Sigmoid colon (tissue), 4 donors: ENCODE measurements at regions not wholly inside any gene's neighbourhood (a gene's known extent, or its start where the extent isn't known, plus 50 kb on each side); places are given as distances from the start of the nearest gene placed in this dataset.

Experiments
- POLR2A ChIP-seq, 2 donors: fragments of 450-650 bp; IDR thresholded peaks; one replicate each; pipeline ENCODE4 v1.6.1; 2016; ENCODE audit warnings: antibody characterized with exemption in 2 of 2, mild to moderate bottlenecking in 2 of 2, moderate library complexity in 2 of 2
- POLR2AphosphoS5 ChIP-seq, 4 donors: sonication (generic); formaldehyde crosslinking; IDR thresholded peaks; one replicate each; pipeline ENCODE4 v1.6.1; 2017; ENCODE audit warnings: antibody characterized with exemption in 4 of 4
- TF ChIP-seq, protein P1 (sequence below), 4 experiments: fragments of 450-650 bp in 3 of 4; fragments of 200-600 bp in 1 of 4; IDR thresholded peaks; one replicate each; pipeline ENCODE4 v1.5.1; 2016 to 2019; ENCODE audit warnings: antibody characterized with exemption in 4 of 4, mild to moderate bottlenecking in 3 of 4, moderate library complexity in 2 of 4

DNA sequence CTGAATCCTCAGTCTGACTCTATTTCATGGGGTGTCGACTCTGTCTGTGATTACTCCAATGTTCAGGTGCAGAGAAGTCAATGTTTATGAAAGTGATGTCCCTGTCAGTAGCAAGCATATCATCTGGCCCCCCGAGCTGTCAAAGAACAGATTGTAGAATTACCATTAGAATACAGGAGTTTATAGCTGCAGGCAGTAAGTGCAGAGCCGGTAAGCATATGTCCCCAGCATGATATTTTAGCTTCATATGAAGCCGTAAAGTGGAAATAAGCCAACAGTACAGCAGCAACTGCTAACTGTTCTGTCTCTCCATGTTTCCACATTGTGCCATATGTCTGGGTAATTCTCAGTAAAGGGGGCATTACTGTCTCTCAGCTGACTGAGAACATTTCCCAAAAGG, 541.8 kb downstream of the SOX11 start:
- TF ChIP-seq, protein P1, sequence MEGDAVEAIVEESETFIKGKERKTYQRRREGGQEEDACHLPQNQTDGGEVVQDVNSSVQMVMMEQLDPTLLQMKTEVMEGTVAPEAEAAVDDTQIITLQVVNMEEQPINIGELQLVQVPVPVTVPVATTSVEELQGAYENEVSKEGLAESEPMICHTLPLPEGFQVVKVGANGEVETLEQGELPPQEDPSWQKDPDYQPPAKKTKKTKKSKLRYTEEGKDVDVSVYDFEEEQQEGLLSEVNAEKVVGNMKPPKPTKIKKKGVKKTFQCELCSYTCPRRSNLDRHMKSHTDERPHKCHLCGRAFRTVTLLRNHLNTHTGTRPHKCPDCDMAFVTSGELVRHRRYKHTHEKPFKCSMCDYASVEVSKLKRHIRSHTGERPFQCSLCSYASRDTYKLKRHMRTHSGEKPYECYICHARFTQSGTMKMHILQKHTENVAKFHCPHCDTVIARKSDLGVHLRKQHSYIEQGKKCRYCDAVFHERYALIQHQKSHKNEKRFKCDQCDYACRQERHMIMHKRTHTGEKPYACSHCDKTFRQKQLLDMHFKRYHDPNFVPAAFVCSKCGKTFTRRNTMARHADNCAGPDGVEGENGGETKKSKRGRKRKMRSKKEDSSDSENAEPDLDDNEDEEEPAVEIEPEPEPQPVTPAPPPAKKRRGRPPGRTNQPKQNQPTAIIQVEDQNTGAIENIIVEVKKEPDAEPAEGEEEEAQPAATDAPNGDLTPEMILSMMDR (IDR thresholded peaks at IDR 0.05) = no peak
- TF ChIP-seq POLR2A (IDR thresholded peaks at IDR 0.05) (no peak), POLR2AphosphoS5 (IDR thresholded peaks at IDR 0.05) (no peak)
